Activated CD4-positive, CD25-positive, alpha-beta regulatory T cell treated with anti-CD3 and anti-CD28 coated beads, Interleukin-2, amount 50 U/mL, for 72 hours (primary cell): ENCODE measurements at regions not wholly inside any gene's neighbourhood (a gene's known extent, or its start where the extent isn't known, plus 50 kb on each side); places are given as distances from the start of the nearest gene placed in this dataset.

Source experiments
- DNase-seq: peaks from one replicate; pipeline ENCODE4 v3.0.0; 2021

DNA sequence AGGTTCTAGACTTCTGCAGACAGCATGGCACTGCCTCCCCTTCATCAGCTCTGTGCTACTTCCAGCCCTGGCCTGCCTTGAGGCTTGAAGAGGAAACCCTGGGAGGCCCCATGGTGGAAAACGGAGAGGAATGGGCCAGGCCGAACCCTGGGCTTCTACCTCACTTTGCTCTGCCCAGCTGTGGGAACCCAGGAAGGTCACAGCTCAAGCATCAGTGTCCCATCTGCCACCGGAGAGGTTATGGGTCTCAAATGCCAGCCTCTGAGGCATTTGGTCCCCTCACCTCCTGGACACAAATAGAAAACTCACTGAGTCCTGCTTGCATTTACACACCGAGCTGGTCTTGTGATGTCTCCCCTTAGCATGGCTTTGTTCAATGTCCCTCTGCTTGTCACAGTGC lies 80.1 kb upstream of the ALDH1B1 start:
- DNase-seq: no peak

DNA sequence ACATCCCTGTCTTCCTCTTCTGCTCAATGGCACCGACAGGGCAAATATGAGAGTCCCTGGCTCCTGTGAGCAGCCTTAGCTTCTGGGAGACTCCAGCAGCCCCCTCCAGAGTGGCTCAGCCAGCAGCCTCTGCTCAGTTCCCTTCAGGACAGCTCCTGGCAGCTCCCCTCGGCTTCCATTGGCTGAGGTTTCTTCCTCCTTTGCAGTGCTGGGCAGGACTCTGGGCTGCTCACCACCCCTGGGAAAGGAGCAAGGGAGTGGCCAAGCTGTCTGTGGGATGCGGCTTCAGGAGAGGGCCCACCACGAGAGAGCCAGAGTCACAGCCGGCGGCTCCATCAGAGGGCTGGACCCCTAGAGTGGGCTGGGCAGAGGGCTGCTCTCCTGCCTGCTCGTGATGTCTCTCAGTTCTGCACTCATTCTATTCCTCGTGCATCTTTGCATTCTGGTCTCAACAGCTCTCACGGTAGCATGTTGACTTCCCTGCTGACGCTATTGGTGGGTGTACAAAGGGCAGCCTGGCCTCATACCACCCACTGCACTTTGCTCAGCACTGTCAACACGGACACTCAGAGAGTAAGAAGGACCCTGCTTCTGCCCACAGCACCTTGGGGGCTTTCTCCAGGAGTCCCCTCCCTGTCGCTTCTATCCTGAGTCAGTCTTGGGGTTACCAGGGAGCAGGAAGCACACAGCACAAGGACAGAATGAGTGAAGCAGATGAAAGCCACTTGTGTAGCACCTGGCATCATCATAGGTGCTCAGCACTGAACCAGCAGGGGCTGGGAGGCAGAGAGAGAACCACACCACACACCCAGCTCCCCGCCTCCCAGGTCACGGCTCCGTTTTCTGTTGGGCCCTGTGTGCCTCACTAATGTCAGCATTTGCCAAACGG lies 80.9 kb upstream of the ALDH1B1 start:
- DNase-seq: no peak

DNA sequence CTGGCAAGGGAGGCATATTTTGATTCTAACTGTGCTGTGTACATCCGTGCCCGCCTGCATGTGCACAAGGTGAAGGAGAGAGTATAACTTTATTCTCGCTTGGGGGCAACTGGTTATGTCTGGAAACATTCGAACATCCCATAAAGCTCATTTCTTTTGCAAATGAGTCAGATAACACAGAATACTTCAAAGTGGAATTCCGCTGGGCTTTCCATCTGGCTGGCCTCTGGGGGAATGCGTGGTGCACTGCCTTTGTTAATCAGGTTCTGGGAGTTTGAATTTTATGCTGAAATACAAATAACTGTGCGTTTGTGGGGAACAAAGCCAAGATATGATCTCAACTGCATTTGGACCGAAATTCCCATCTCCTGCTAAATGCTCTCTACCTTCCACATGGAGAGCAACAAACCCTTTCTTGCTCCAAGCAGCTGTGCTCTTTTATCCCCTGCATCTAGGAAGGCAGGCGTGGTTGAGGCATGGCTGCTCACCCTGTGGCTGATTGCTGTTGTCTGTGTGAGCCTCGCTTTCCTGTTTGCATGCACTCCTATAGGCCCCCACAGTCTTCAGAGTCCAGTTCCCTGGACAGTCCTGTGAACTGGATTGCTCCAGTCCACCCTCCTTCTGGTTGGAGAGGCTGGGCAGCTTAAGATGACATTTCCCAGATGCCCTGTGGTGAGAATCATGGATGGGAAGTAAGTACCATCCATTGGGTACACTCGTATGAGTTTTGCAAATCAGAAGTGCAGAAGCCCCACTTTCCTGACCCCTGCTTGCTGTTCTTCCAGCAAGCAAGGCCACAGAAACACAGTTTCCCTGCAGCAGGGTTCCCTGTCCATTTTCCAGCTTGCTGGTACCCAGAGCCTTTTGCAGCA lies 82.9 kb upstream of the ALDH1B1 start:
- no peak for DNase-seq

DNA sequence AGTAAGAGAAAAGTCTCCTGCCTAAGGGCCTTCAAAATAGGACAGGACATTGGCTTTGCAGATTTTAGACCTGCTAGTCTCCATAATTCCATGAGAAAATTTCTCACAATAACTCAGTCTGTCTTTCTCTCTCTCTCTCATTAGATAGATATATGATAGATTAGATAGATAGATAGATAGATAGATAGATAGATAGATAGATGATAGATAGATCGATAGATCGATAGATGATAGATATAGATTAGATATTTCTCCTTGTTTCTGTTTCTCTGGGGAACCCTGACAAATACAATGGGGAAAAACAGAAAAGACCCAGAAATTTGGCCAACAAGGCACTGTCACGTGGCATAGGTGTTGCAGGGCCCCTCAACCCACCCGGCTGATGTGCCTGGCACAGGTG lies 84.4 kb upstream of the ALDH1B1 start:
- no peak for DNase-seq

DNA sequence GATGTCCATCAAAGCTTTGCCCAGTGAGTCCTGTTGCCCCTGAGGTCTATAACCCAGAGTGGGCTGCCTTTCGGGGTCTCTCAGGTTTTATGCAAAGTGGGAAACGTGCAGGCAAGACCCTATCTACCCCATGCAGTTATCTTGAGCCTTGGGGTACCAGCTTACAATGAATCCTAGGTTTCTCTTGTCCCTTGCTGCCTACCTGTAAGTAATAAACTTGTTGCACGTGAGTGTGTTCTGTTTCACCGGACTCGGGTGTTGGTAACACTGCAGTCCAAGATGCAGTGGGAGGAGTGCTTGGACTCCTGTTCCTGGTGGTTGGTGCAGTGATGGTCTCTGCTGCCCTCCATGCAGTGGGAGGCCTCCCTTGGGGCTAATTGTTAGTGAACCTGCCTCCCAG lies 85.6 kb upstream of the ALDH1B1 start:
- no peak for DNase-seq

DNA sequence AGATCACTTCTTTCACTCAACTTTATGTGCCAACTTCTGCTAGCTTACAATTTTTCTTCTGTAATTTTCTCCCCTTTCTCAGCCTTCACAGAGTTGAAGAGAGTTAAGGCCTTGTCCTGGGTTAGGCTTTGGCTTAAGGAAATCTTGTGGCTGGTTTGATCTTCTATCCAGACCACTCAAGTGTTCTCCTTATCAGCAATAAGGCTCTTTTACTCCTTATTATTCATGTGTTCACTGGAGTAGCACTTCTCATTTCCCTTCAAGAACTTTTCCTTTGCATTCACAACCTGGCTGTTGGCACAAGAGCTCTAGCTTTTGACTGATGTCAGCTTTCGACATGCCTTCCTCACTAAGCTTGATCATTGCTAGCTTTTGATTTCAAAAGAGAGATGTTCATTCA lies 86.9 kb upstream of the ALDH1B1 start:
- no peak for DNase-seq

DNA sequence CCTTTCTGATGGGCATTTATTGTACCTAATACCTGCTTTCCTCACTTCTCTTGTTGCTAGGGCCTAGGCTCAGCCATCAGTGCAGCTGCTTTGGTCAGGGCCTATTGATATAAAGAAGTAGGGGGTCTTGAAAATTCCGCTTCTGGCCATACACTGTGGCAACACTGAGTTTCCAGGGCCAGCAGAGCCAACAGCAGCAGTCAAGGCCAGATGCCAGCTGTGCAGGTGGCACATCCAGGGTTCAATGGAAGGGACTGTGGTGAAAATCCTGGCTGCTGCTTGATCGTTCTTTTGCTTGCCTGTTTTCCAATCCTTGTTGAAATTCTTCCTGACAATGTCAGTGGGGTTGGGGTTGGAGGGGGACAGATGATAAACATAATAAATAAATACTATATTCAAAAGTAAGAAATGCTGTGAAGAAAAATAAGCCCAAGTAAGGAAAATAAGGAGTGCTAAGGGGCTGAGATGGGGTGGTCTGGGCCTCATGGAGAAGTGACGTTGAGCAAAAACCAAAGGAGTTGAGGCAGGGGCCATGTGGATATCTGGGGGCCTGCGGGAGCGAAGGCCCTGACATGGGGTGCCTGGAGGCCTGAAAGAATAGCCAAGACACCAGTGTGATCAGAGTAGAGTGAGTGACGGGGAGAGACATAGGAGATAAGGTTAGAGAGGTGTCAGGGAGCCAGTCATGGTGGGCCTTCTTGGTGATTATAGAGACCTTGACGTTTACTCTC lies 91.0 kb upstream of the ALDH1B1 start:
- DNase-seq: no peak

DNA sequence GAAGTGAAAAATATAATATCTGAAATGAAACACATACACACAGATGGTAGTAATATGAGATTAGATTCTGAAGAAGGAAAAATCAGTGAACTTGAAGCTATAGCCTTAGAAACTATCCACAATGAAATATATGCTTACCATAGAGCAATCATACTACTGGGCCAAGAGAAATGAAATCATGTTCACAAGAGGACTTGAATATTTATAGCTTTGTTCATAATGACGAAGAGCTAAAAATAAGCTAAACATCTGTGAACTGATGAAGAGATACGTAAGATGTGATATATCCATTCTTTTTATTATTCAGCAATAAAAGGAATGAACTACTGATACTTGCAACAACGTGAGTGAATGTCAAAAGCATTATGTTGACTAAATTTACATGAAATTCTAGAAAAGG lies 92.6 kb upstream of the ALDH1B1 start:
- no peak for DNase-seq

DNA sequence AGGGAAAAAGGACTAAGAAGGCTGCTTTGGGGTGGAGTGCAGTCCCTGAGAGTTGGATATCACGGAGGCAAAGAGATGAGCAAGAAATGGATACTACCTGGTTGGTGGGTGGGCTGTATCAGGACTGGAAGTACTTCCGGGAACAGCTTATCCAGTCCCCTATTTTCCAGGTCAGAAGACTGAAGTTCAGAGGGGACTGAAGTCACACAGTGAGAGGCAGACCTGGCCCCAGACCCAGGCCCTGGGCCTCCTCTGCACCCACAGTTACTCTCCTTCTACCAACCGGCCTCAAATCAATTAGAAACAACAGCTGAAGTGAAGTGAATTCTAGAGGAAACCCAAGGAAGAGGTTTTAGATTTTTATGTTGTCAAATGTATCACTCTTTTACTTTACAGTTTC lies 93.6 kb upstream of the ALDH1B1 start:
- DNase-seq: no peak

DNA sequence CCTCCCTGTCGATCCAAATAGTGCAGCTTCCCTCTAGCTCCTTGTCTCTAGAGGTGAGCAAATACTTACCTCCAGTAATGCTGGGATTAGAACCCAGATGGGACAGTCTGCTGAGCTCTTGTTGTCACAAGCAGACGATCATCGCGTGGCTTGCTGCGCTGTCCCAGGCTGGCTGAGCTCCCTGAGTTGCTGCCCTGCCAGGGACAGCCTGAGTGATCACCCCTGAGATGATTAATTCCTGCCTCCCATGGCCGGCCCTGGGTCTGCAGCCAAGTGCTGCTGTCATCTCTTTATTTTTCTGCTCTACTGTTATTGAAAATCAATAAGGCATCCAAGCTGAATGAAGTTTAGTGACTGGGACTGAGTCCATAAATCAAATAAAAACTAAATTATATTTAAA lies 94.0 kb upstream of the ALDH1B1 start:
- no peak for DNase-seq

DNA sequence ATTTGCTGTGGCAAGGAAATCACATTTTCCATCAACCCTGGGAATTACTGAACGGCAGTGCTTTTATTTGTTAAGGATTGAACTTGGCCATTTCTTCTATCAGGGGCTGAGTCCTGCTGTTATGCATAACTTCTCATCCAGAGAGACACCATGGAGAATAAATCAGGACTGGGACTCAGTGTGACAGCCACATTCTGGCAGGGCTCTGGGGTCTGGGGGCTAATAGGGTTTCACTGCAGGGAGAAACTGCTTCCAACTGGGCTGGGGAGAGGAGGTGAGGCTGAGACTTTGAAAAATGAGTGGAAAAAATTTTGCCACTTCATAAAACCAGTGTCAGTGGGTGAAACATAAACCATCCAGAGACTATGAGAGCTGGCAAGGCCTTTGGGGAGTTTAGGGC lies 95.7 kb upstream of the ALDH1B1 start:
- no peak for DNase-seq

DNA sequence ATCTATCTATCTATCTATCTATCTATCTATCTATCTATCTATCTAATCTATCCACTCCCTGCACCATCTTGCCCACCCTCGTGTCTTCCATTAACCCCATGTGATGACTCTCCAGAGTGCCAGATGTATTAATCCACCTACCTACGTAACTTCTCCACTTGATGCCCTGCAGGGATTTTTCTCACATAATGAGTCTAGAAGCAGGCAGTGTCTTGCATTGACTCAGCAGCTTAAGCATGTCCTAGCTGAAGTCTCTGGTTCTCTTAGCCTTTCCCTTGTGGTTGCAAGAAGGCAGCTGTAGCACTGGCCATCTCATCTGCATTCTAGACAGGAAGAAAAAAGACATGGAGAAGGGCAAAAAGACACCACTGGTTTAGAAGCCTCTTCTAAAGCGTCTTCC lies 96.7 kb upstream of the ALDH1B1 start:
- DNase-seq: no peak

DNA sequence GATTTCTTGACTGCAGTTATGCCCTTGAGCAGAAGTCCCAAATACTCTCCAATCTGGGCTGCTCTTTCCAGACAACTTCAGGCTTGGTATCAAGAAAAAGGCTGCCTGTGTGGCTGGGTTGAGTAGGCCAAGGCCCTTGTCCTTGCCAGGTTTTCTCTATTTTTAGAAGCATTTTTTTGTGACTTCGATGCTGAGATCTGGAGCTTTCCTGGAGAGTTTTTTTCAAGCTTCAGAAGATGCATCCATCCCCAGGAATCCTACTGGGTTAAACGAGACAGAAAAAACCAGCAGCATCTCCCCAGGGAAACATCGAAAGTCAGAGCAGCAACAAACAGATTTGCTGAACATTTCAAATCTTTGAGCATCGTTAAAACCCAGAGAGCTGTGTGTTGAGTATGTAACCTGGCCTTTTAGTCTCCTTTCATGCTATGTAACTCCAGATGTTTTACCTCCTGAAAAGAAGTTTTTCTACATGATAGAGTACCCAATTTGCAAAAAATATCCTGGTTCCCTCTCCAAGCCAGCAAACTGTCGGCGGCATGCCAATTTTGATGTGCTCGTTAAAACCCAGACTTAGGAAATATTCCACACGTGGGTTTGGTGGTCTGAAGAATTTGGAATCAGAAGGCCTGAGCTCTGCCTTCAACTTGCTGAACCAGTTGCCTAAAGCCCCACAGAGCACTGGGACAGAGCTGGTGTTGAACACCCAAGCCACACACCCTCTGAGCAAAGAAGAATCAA lies 98.1 kb upstream of the ALDH1B1 start:
- DNase-seq: no peak

DNA sequence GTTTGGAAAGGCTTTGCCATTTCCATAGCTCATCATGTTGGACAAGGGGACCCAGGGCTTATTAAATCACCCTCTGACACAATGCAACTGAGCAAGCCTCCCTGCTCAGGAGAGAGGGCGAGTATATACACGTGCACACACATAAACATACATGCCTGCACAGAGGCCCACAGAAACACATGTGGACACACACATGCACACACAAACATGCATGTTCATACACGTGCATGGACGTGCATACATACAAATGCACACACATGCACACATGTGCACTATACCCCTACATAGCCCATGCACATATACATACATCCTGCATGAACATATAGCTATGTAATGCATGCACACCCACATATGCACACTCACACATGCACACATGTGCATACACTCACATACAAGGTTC lies 99.5 kb upstream of the ALDH1B1 start:
- no peak for DNase-seq

DNA sequence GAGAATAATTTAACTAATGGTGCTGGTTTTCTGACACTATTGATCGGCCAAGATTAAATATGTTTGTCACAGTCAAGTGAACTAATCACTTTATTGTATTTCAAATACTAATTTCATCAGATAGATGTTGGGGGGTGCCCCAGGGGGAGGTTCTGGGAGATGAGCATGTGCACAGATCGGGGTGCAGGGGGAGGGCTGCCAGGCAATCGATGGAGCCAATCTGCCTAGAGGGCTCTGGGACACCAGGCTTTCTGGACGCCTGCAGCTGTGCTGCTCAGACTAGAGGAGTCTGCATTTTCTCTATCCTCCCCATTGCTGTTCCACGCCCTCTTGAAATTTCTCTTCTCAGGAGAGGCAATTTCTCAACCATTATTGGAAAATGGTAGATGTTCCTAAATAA lies 100.0 kb upstream of the ALDH1B1 start:
- no peak for DNase-seq

DNA sequence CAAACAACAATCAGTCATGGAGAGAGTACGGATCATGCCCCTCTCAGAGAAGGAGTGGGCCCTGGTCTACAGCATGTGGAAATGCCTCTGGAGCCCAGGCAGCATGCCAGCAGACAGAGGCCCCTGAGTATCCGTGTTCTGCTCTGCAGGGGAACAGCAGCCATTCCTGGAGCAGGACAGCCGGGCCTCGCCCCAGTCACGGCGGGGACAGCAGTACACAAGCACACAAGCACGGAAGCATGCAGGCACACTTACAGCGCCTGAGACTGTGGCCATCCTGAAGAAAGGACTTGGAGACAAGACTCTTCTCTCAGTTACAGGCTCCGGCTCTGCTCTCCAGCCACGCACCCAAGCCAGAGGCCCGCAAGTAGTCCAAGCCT lies 102.6 kb upstream of the ALDH1B1 start:
- DNase-seq: no peak

DNA sequence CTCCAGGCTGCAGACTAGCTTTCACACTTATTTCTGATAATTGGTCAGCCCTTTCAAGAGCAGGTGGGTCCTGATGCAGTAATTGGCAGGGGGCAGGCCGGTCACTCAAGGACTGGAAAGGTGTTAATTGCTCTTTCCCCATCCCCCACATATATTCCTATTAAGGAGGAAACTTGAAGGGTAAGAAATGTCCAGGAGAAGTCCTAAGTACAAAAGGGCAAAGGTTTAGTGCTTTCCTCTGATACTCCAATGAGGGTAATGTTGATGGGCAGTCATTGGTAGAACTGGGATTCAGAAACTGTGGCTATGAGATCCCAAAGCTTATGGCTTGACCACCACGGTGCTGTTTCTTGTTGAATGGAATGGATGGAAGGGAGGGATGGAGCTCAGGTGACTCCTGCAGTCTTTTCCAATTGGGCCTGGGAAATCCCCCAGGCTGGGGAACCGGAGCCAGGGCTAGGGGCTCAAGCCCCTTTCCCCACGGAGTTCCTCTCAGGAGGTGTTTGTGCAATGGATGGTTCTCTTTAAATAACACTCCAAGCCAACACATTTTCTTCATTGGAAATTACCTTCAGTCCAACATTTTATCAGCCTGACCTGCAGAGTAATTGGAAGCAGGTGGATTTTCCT lies 103.2 kb upstream of the ALDH1B1 start:
- no peak for DNase-seq

DNA sequence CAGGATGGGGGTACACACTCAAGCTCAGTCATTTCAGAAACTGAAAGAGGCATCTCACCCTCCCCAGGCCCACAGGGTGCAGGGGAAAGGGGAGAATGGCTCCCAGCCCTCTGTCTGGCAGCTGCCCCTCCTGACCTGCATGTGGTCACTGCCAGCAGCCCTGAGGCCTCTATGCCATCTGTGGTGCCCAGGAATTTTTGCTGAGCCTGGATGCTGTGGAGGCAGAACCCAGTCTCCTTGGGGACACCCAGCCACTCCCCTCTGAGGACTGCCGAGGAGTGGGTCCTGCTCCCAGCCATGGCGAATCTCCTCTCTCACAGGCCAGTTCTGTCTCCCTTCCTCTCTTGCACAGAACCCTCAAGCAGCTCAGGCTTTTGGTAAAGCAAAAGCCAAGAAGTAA lies 104.0 kb upstream of the ALDH1B1 start:
- DNase-seq: no peak

DNA sequence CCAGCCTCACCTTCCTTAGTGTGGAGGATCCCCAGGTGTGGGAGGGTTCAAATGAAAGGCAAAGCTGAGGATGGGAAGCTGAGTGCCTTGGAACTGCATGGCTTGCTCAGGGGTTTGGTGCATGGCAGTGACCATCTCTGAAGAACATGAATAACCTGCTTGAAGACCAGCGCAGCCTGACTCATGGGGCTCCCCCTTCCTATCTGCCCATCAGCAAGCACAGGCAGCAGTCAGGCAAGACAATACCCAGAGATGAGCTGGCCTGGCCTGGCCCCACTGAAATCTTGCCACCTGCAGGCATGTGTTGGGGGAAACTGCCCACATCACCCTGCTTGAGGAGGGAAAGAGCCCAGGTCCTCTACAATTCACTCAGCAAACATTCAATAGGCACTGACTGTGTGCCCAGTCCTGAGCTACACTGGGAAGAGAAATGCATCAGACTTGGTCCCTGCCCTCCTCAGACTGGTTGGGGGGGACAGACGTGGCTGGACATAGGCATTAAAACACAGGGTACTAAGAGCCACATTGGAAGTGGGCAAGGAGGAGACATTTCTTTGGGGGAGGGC lies 105.0 kb upstream of the ALDH1B1 start:
- no peak for DNase-seq

DNA sequence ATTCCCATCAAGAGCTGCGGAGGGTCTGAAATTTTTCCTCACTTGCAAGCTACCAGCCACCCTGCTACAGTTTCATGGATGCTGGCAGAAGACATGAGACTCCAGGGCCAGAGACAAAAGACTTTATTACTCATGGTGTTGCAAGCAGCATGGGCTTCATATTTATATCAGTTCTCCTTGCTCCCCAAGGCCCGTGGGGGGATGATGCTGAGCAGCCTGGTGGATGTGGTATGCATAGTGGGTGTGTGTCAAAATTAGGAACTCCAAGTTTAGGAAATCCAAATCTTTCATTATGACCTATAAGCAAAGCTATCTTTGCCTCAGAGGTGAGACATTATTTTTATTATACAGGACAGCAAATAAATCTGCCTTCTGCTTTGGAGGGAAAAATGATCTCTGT lies 105.7 kb upstream of the ALDH1B1 start:
- no peak for DNase-seq

DNA sequence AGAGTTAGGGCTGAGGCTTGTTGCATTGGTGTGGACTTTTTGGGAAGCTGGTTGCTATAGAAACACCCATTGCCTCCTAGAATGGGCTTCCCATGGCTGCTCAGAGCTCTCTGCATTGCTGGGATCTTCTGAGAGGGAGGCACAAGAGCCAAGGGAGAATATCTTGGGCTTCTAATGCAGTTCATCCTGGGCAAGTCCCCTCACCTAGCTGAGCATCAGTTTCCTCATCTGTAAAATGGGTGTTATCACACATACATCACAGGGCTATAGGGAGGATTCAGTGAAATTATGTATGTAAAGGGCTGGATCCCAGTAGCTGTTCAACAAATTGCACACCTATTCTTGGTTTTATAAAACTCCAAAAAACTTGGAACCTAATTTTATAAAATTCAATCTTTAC lies 106.1 kb upstream of the ALDH1B1 start:
- no peak for DNase-seq

DNA sequence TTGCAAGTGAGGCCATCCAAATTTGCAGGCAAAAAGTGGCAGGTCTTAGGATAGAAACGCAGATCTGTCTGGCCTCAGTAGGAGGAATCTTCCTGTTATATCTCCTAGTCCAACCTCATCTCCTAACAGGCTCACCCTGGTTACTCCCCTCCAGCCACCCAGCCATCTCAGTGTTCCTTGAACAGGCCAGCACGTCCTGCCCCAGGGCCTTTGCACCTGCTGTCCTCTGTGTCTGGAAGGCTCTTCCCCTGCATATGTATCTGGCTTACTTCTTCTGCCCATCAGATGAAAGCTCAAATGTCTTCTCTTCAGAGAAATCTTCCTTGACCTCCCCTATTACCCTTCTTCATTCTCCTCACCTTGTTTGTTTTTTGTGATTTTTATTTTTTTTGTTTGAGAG lies 107.3 kb upstream of the ALDH1B1 start:
- DNase-seq: no peak
